Ishikawa (cell line): ENCODE measurements at regions not wholly inside any gene's neighbourhood (a gene's known extent, or its start where the extent isn't known, plus 50 kb on each side); places are given as distances from the start of the nearest gene placed in this dataset.

Experiments
- CEBPB ChIP-seq: IDR thresholded peaks from 2 replicates; pipeline ENCODE4 v1.6.1; 2012
- CREB1 ChIP-seq: IDR thresholded peaks from 2 replicates; pipeline ENCODE4 v1.6.1; 2012; ENCODE audit warnings: low read depth
- EGR1 ChIP-seq: IDR thresholded peaks from 2 replicates; pipeline ENCODE4 v1.6.1; 2012
- EP300 ChIP-seq: IDR thresholded peaks from 2 replicates; pipeline ENCODE4 v1.6.1; 2012; ENCODE audit warnings: borderline replicate concordance
- FOXM1 ChIP-seq: IDR thresholded peaks from 2 replicates; pipeline ENCODE4 v1.6.1; 2012; ENCODE audit warnings: low read depth, borderline replicate concordance
- NFIC ChIP-seq: IDR thresholded peaks from 2 replicates; pipeline ENCODE4 v1.6.1; 2012
- RAD21 ChIP-seq: IDR thresholded peaks from 2 replicates; pipeline ENCODE4 v1.6.1; 2012; ENCODE audit warnings: low read depth
- TAF1 ChIP-seq: IDR thresholded peaks from 2 replicates; pipeline ENCODE4 v1.6.1; 2012; ENCODE audit warnings: low read depth, mild to moderate bottlenecking
- TCF12 ChIP-seq: IDR thresholded peaks from 2 replicates; pipeline ENCODE4 v1.6.1; 2012; ENCODE audit warnings: low read depth
- TEAD4 ChIP-seq: IDR thresholded peaks from 2 replicates; pipeline ENCODE4 v1.6.1; 2012
- YY1 ChIP-seq: IDR thresholded peaks from 2 replicates; pipeline ENCODE4 v1.6.1; 2012; ENCODE audit warnings: low read depth
- TF ChIP-seq, protein P1 (sequence below): IDR thresholded peaks from 2 replicates; pipeline ENCODE4 v1.6.1; 2012
- TF ChIP-seq, protein P2 (sequence below): IDR thresholded peaks from 2 replicates; pipeline ENCODE4 v1.6.1; 2012
- TF ChIP-seq, protein P3 (sequence below): IDR thresholded peaks from 2 replicates; pipeline ENCODE4 v1.6.1; 2012; ENCODE audit warnings: low read depth, mild to moderate bottlenecking

DNA sequence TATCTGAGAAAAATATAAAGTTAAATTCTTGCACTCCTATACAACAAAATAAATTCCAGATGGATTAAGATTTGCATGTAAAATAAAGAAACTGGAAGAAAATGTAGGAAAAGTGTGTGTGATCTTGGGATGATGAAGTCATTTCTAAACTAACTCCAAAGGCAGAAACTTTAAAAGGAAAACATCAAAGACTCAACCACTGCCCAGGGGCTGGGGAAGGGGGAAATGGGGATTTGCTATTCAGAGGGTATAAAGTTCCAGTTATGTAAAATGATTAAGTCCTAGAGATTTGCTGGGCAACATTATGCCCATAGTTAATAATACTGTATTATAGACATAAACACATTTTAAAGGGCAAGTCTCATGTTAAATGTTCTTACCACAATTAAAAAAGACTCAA, 254.5 kb downstream of the DEPDC1B start:
- TF ChIP-seq CEBPB (no peak), FOXM1 (no peak), TCF12 (no peak), EP300 (no peak), YY1 (no peak), TEAD4 (no peak), CREB1 (no peak), RAD21 (no peak), NFIC (no peak), TAF1 (no peak), EGR1 (no peak)
- TF ChIP-seq, protein P1, sequence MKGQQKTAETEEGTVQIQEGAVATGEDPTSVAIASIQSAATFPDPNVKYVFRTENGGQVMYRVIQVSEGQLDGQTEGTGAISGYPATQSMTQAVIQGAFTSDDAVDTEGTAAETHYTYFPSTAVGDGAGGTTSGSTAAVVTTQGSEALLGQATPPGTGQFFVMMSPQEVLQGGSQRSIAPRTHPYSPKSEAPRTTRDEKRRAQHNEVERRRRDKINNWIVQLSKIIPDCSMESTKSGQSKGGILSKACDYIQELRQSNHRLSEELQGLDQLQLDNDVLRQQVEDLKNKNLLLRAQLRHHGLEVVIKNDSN, result no peak
- TF ChIP-seq, protein P2, sequence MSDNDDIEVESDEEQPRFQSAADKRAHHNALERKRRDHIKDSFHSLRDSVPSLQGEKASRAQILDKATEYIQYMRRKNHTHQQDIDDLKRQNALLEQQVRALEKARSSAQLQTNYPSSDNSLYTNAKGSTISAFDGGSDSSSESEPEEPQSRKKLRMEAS, result no peak
- TF ChIP-seq, protein P3, sequence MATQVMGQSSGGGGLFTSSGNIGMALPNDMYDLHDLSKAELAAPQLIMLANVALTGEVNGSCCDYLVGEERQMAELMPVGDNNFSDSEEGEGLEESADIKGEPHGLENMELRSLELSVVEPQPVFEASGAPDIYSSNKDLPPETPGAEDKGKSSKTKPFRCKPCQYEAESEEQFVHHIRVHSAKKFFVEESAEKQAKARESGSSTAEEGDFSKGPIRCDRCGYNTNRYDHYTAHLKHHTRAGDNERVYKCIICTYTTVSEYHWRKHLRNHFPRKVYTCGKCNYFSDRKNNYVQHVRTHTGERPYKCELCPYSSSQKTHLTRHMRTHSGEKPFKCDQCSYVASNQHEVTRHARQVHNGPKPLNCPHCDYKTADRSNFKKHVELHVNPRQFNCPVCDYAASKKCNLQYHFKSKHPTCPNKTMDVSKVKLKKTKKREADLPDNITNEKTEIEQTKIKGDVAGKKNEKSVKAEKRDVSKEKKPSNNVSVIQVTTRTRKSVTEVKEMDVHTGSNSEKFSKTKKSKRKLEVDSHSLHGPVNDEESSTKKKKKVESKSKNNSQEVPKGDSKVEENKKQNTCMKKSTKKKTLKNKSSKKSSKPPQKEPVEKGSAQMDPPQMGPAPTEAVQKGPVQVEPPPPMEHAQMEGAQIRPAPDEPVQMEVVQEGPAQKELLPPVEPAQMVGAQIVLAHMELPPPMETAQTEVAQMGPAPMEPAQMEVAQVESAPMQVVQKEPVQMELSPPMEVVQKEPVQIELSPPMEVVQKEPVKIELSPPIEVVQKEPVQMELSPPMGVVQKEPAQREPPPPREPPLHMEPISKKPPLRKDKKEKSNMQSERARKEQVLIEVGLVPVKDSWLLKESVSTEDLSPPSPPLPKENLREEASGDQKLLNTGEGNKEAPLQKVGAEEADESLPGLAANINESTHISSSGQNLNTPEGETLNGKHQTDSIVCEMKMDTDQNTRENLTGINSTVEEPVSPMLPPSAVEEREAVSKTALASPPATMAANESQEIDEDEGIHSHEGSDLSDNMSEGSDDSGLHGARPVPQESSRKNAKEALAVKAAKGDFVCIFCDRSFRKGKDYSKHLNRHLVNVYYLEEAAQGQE, result no peak
